Prostate gland (tissue), 2 donors: ENCODE measurements at regions not wholly inside any gene's neighbourhood (a gene's known extent, or its start where the extent isn't known, plus 50 kb on each side); places are given as distances from the start of the nearest gene placed in this dataset.

ENCODE experiments used
- DNase-seq: peaks from one replicate; pipeline ENCODE4 v3.0.0-alpha.2; 2019; ENCODE audit warnings: low spot score
- H3K27ac ChIP-seq, 2 donors: fragments of 200-600 bp; sonication (generic); 2 replicates each; pipeline ENCODE4 v1.5.1; 2017 to 2019
- H3K27me3 ChIP-seq: fragments of 200-600 bp; sonication (generic); replicated peaks from 2 replicates; pipeline ENCODE4 v1.5.1; 2019; ENCODE audit not compliant: insufficient read depth
- H3K36me3 ChIP-seq, 2 donors: fragments of 200-600 bp; sonication (generic); 1 replicate in 1 of 2; 2 replicates in 1 of 2; pipeline versions ENCODE4 v1.5.1 to v1.8.1; 2017 to 2019
- H3K4me1 ChIP-seq: fragments of 200-600 bp; sonication (generic); replicated peaks from 2 replicates; pipeline ENCODE4 v1.5.1; 2019
- H3K4me3 ChIP-seq, 2 donors: fragments of 200-600 bp; sonication (generic); 2 replicates each; pipeline ENCODE4 v1.5.1; 2017 to 2019
- H3K9me3 ChIP-seq: fragments of 200-600 bp; sonication (generic); 2 replicates; pipeline ENCODE4 v1.5.1; 2017
- CTCF ChIP-seq, 4 experiments: fragments of 200-600 bp in 2 of 4; fragments of 450-650 bp in 2 of 4; sonication (generic) in 2 of 4; IDR thresholded peaks; 1 replicate in 3 of 4; 2 replicates in 1 of 4; pipeline ENCODE4 v1.5.1; 2016 to 2019; ENCODE audit warnings: antibody characterized with exemption in 4 of 4, mild to moderate bottlenecking in 2 of 4, moderate library complexity in 2 of 4
- POLR2A ChIP-seq: fragments of 450-650 bp; IDR thresholded peaks from one replicate; pipeline ENCODE4 v1.6.1; 2016; ENCODE audit warnings: antibody characterized with exemption, mild to moderate bottlenecking
- POLR2AphosphoS5 ChIP-seq: sonication (generic); formaldehyde crosslinking; IDR thresholded peaks from one replicate; pipeline ENCODE4 v1.6.1; 2017; ENCODE audit warnings: antibody characterized with exemption
- WGBS: methylation state at CpG from one replicate; pipeline ENCODE4 v1.1.5; 2018; 5-methylcytosine and 5-hydroxymethylcytosine counted together
- intact Hi-C: fragments of 100-400 bp; cut with DNase I; formaldehyde crosslinking; loops from one replicate; pipeline ENCODE4 v1.14.2; 2022

GRCh38 chr12:53849656-53850055 is 89.0 kb upstream of the HOXC13 start:
- no peak for DNase-seq
- no peak overlapping the region for H3K27ac ChIP-seq
- H3K9me3 ChIP-seq: no peaks in the 10 kb centered on the region
- peaks cover 5% of the 10 kb centered on the region for H3K27me3 ChIP-seq
- no peak for TF ChIP-seq POLR2AphosphoS5
- TF ChIP-seq CTCF (IDR thresholded peaks at IDR 0.05): no peak
- TF ChIP-seq POLR2A: no peak
- no peak overlapping the region for H3K4me3 ChIP-seq
- H3K4me1 ChIP-seq: no peaks in the 10 kb centered on the region
- intact Hi-C loops: no loop called here
- no peaks in the 10 kb centered on the region for H3K36me3 ChIP-seq

- peaks cover 5% of the 10 kb centered on the region for H3K27me3 ChIP-seq
- 77% methylated on average over 6 of the region's 6 CpGs for WGBS
- intact Hi-C loops: no loop called here
- H3K4me1 ChIP-seq: no peaks in the 10 kb centered on the region
- no peak for DNase-seq
- no peak overlapping the region for H3K27ac ChIP-seq
- H3K36me3 ChIP-seq: no peaks in the 10 kb centered on the region
- TF ChIP-seq POLR2A (no peak), CTCF (IDR thresholded peaks at IDR 0.05) (no peak), POLR2AphosphoS5 (no peak)
- no peak overlapping the region for H3K4me3 ChIP-seq
- no peaks in the 10 kb centered on the region for H3K9me3 ChIP-seq
Observed at GRCh38 chr12:53852061-53852460, 86.6 kb upstream of the HOXC13 start.

GRCh38 chr12:53852992-53853391 is 85.6 kb upstream of the HOXC13 start:
- H3K4me1 ChIP-seq: no peaks in the 10 kb centered on the region
- H3K27ac ChIP-seq: no peak overlapping the region
- no peak overlapping the region for H3K4me3 ChIP-seq
- intact Hi-C loops: no loop called here
- no peaks in the 10 kb centered on the region for H3K9me3 ChIP-seq
- TF ChIP-seq POLR2A (no peak), CTCF (IDR thresholded peaks at IDR 0.05) (no peak), POLR2AphosphoS5 (no peak)
- no peaks in the 10 kb centered on the region for H3K36me3 ChIP-seq
- H3K27me3 ChIP-seq: peaks cover 5% of the 10 kb centered on the region
- no peak for DNase-seq

- no peak overlapping the region for H3K4me3 ChIP-seq
- intact Hi-C loops: no loop called here
- no peak for DNase-seq
- H3K4me1 ChIP-seq: no peaks in the 10 kb centered on the region
- no peak for TF ChIP-seq POLR2A
- TF ChIP-seq POLR2AphosphoS5: no peak
- no peak for TF ChIP-seq CTCF (IDR thresholded peaks at IDR 0.05)
- H3K9me3 ChIP-seq: no peaks in the 10 kb centered on the region
- H3K27me3 ChIP-seq: peaks cover 2% of the 10 kb centered on the region
- 28% methylated on average over 3 of the region's 3 CpGs for WGBS
- no peak overlapping the region for H3K27ac ChIP-seq
- H3K36me3 ChIP-seq: no peaks in the 10 kb centered on the region
Observed at GRCh38 chr12:53854701-53855316, 83.8 kb upstream of the HOXC13 start.

GRCh38 chr12:53856132-53856531 is 82.5 kb upstream of the HOXC13 start:
- Histone ChIP-seq H3K27ac (no peak overlapping the region), H3K9me3 (no peaks in the 10 kb centered on the region)

More at GRCh38 chr12:53856132-53856531, 82.5 kb upstream of the HOXC13 start:
- no peak for TF ChIP-seq POLR2AphosphoS5
- TF ChIP-seq POLR2A: no peak
- no peak for TF ChIP-seq CTCF (IDR thresholded peaks at IDR 0.05)
- intact Hi-C loops: no loop called here
- no peaks in the 10 kb centered on the region for H3K36me3 ChIP-seq
- DNase-seq: no peak
- H3K4me3 ChIP-seq: no peak overlapping the region
- 82% methylated on average over 5 of the region's 5 CpGs for WGBS
- peaks cover under 1% of the 10 kb centered on the region for H3K27me3 ChIP-seq
- H3K4me1 ChIP-seq: no peaks in the 10 kb centered on the region
